NOMO-1 treated with DMSO at 0.1 percent for 48 hours (cell line): ENCODE measurements at regions not wholly inside any gene's neighbourhood (a gene's known extent, or its start where the extent isn't known, plus 50 kb on each side); places are given as distances from the start of the nearest gene placed in this dataset.
"Not testable (repeated sequence)": the region's sequence is repeated elsewhere in the genome, so short reads cannot be mapped to it uniquely, and the experiment has no call there.

ENCODE experiments used
- DNase-seq: peaks from one replicate; lab custom pipeline; 2025; ENCODE audit not compliant: unreplicated experiment; lab: John Stamatoyannopoulos, UW

DNA sequence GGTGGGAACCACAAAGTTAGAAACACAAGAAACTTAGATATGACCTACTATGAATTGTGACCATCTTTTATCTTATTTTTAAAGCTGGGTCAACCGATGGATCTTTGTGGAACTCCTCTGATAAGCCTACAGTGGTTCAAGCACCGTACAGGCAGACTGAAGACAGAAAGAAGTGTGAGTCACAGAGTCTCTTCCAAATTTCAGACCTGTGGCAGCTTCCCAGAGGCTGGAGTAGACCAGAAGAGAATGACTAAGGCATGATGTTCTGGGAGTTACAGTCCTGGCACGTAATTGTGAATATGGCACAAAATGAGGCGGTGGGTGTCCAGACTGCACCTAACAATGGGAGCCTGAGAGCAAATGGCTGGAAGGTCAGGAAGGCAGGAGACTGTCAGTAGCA lies 70.0 kb downstream of the LMO4 start:
- DNase-seq = no peak

DNA sequence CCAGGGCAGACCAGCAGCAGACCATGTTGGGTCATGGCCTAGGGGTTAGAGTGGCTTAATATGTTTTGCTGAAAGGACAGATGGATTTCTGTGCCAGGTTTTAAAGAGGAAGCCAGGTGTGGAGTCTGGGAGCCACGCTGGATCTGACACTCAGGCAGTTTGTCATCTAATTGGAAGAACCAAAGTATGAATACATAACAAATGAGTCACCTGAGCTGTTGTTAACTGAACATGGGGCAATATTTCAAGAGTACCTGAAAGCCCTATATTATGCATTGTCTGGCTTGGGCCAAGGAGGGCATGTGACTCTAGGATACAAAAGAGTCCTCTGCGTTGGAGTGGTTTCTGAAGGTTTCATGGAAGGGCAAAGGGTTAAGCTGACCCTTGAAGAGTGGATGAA lies 70.6 kb downstream of the LMO4 start:
- no peak for DNase-seq

DNA sequence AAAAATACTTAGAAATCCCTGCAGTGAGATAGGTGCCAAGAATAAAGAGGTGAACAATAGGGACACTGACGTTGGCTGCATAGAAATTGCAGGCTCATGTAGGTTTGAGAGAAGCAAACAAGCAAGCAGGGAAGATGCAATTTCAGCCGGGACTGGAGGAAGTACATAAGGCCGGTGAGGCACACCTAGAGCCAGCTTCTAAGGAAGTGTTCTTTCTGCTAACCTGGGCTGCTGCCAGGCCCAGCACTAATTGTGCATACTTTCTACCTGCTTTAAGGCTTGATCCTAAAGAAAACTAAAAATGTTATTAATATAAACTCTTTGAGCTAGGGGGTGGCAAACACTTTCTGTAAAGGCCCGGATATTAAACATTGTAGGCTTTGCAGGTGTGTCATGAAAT lies 71.0 kb downstream of the LMO4 start:
- DNase-seq = no peak

DNA sequence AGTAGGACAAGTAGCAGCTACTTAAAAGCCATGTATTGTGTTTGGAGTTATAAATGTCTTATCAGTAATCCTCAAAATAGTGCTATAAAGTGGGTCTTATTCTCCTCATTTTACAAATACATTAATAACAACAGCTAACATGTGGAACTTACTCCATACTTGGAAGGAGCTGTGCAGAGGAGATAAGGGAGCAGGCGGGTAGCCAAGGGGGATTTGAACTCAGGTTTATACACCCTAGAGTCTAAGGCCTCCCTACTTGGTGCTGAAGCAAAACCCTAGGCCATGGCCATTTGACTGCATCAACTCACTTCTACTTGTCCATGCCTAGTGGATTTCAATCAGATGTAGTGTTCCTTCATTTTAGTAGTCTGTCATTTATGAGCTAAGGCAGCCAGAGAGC lies 72.1 kb downstream of the LMO4 start:
- DNase-seq = no peak

DNA sequence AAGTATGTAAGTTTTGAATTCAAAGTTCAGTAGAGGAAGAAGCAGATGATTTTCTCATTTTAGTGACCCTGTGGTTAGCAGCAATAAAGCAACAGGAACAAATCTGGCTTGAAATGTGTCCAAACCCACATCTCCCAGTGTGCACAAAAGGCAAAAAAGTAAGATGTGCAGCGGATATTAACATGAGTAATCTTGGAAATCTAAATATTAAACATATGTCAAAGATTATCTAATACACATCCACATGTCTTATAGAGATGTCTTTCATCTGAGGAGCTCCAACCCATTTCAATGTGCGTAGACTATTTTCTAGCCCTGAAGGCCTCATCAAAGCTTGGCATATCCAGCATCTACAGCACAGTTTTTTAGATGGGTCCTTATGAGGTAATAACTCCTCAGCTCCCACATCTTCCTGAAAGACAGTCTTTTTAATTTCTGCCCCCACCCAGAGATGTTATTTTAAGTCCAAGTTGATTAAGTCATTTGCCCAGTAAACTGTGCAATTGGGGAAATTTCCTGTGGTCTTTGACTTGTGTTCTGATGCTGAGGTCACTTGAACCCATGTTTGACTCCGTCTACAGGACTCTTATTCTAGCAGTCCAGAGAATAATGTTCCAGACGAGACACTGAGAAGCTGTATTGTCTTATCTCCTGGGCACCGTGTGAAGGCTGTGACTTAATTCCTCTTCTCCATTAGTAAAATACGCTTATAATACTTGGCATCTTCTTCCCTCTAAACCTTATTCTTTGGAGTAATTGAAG lies 73.7 kb downstream of the LMO4 start:
- DNase-seq = no peak

DNA sequence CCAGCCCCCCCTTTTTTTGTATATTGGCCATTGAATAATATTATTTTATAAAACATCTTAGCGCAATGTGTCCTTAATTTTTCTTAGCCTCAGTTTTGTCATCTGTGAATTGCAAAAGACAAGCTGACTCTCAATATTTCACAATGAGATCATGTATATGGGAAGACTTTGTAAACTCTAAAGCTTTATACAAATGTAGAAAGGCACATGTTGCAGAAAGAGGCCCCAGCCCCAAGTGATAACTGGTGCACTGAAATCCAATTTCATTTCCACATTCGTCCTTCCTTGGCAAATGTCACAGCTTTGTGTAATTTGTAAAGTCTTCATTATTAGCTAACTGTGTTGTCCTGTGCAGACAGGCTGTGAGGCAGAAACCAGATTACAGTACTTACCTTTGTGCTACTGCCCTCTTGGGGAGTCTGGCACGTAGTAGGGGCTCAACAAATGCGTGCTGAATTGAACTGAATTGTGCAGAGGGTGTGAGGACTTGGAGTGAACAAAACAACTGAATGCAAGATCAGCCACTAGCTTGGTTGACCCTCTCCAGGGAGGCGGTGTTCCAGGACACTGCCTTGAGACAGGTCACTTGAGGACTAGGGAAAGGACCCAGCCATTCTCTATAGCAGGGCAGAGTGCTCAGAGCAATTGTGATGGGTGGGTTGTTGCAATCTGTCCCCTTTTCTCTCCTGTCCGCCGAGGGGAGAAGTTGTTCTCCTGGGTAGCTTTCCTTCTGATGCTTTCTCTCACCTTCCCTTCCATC lies 74.6 kb downstream of the LMO4 start:
- no peak for DNase-seq

DNA sequence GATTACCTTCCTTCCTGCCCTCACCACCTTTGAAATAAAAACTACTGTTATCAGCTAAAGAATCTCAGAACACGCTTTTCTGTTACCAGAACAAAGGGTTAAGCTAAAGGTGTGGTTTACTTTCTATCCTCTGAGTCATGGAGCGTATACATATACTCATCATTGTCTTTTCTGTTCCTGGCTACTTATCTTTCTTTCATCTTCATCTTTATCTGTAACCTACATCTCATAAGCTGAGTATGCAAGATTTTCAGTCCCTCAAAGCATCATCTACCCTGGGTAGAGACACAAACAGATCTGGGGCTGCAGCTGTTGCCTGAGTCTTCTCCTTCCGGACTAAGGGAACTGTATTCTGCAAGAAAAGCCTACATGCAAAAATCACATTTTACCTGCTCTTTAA lies 75.6 kb downstream of the LMO4 start:
- no peak for DNase-seq

DNA sequence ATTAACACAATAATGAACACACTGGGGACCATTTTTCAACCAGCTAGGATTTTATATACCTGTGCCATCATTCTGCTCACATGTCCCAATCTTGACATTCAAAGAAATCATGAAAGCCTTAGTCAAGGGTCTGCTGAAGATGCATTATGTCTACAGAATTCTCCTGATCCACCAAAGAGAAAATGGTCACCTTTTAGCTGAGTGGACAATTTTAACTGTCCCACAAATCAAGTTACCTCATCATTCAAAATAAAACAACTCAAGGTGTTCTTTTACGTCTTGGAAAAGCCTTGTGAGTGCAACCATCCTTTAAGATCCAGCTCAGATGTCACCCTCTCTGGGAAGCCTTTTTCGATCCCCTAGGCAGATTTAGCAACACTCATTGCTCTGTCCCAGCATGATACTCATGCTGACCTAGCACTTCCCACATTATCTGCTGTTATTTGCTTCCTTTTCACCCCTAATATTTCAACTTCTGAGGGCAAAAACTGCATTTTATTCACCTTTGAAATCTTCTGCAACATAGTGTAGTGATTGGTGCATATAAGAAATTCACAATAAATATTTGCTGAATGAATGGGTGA lies 80.1 kb downstream of the LMO4 start:
- DNase-seq = no peak

DNA sequence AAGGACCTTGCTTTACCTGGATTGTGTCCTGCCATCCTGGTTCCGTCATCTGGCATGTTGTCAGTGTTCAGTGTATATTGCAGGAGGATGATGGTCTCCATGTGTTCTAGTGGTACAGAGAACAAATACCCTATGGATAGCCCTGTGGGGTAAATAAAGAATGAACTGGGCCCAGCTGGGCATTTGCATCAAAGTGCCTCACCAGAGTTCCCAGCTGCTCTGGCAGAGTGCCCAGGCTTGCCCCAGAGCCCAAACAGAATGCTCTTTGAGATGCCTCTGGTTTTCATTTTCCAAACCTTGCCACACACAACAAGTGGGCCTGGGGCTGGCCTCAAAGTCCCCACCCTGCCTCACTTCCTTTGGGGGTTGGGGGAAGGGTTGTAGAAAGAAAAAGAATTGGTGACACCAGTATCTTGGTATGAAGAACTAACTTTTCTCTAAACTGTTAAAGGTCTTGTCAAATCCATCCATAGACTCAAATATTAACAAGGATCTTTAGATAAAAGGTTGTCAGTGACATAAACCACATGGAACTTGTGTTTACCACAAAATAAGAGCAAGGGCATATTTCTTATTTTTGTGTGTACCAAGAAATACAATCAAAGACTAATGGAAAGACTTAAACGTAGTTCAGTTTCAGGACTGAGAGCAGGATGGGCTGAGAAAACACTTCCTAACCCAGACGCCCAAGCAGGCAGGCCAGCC lies 82.2 kb downstream of the LMO4 start:
- no peak for DNase-seq

DNA sequence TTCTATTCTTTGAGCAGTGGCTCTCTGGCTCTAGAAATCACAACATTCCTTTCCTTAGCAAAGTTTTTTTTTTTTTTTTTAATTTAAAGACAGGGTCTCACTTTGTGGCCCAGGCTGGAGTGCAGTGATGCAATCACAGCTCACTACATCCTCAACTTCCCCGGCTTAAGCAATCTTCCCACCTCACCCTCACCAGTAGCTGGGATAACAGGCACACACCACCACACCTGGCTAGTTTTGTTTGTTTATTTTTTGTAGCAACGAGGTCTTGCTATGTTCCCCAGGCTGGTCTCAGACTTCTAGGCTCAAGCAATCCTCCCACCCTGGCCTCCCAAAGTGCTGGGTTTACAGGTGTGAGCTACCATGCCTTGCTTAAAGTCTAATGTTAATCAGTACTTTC lies 85.2 kb downstream of the LMO4 start:
- DNase-seq = not testable (repeated sequence)

DNA sequence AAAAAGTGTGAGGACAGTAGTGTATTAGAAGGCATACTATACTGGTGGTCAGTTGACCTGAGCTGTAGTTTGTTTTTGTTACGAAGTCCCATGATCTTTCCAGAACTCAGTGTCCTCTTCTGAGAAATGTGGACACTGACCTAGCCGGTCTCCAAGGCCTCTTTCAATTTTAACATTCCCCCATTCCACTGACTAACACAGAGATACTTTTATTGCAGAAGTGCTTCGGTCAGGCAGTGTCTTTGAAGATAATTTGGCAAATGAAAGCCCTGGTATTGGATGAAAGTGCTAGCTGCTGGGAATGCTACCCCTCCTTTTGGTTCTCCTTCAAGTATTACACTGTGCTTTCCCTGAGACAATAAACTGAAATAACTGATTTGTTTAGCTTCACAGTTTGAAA lies 89.4 kb downstream of the LMO4 start:
- DNase-seq = no peak

DNA sequence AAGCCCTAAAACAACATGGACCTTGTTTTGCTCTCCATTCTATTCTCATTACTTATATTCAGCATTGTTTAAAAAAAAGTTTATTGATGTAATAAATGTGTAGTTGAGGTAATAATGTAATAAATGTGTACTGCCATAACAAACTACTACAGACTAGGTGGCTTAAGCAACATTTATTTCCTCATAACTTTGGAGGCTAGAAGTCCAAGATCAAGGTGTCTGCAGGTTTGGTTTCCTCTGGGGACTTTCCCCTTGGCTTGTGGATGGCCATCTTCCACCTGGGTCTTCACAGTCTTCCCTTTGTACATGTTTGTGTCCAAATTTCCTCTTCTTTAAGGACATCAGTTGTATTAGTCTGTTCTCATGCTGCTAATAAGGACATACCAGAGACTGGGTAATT lies 93.1 kb downstream of the LMO4 start:
- DNase-seq = no peak

DNA sequence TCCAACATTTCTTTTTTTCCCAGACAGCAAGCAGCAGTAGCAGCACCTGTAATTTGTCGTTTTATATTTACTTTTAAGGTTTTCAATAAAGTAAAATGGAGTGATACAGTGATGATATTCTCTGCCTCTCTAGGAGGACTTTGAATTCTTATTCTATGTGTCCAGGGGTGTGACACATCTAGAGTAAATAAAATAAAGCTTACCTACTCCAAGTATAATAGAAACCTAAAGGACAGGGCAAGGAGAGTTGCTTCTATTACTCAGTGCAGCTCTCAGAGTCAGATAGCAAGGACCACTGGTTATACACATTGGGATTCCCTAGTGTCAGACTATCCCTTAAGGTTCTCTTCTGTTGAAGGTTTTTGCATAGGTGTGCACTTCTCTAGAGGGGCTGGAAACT lies 95.9 kb downstream of the LMO4 start:
- DNase-seq = no peak

DNA sequence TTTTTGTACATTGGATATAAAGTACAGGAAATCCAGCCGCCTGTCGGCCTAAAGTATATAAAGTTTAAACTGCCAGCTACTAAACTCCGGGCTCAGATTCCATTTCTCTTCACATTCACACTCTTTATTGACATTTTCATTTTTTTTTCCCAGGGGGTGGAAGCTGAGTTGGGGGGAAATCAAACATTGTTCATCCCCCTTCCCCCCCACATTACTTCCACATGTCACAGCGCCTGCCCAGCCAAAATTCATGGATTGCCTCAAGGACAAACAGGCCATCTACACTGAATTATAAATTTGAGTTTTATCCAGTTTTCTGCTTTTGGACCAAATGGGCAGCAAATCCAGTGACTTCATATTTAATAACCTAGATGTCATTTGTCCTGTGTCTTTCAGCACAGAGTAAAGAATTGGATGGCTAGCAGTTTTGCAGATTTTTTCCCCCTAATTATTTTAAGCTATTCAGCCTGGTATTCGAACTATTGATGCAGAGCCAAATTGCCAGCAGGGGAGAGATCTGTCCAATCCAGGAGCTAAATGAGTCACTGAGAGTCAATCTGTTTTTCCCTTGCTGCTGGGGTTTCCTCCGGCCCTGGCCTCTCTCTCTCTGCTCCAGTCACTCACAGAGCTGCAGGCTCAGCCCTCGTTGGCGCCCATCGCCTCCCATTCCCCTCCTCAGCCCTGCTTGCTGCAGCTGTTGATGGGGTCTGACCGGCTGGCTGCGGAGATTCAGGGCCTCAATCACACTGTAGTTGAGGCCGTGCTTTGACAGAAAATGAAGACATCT lies 98.0 kb downstream of the LMO4 start:
- no peak for DNase-seq

DNA sequence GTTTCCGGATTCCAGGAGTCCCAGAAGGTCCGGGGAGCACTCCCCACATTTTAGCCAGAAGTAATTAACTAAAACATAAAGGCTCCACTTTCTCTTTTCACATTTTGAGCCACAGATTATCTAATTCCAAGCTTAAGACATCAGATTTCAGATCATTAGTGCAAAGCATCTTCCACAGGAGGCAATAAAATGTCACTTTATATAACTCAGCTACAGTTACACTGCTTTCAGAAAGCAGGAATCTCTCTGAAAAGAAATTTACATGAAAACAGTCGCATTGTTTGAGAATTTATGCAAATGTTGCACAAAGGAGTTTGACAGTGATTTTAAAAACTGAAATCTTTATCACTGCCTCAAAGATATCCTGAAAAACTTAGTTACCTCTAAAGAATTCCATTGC lies 99.7 kb downstream of the LMO4 start:
- DNase-seq = no peak

DNA sequence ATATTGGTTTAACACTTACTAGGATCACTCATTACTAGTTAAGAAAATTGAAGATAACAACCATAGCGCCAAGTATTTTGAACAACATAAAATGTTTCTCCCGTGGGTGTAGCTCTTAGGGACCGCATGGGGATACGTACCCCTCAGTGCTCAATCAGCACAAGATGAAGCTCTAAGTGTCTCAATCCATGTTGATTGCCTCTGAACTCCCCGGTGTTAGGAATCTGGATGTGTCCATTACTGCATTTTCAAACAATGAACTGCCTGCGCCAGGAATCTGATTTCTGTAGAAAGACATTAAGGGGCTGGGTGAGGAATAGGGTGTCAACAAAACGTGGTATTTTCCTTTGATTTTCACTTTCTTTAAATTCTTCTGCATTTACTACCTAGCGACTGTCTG lies 100.2 kb downstream of the LMO4 start:
- no peak for DNase-seq

DNA sequence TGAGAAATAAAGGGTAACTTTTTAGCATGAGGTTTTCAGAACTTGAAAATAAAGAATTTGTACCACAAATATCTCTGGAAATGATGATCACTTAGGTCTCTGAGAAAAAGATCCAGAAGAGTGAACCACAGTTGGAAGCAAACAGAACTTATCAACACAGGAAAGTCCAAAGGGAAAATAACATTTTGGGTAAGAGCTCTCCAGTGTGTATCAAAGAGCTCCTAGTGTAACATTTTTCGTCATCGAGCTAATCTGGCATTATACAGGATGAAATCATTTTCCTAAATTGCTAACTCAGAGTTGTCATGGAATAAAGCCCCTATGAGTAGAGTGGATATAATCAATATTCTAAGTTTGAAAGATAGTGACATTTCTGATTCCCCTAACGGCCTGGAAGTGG lies 104.0 kb downstream of the LMO4 start:
- DNase-seq = no peak

DNA sequence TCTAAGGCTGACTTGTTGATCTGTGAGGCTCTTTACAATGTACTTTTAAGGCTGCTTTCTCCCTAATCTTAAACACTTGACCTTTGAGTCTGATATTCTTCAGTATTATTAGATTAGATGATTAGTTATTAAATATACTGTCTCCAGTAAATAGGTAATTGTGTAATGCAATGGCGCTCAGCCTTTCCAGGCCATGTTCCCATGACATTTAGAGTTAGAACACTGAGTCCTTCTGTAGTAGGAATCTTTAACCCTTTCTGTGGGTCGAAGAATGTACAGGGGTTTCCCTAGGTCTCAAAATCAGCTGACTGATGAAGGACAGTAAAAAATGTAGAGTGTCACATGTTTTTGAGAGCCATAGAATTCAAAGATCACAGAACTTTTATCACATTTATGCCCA lies 104.4 kb downstream of the LMO4 start:
- DNase-seq = not testable (repeated sequence)

DNA sequence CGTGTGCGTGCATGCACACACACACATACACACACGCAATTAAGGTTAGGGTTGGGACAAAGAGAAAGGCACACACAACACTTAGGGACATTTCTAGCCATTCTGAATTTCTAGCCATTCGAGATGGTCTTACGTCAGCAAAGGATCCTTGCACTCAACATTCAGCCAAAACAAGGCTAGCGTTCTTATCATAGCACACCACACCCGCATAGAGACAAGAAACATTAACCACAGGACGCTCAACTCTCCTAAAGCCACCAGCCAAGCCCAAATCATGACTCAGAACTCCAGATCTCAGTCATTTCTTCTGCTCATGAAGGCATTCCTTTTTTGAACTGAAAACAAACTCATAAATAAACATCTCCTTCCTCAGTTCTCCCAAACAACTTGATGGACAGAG lies 106.8 kb downstream of the LMO4 start:
- DNase-seq = no peak

DNA sequence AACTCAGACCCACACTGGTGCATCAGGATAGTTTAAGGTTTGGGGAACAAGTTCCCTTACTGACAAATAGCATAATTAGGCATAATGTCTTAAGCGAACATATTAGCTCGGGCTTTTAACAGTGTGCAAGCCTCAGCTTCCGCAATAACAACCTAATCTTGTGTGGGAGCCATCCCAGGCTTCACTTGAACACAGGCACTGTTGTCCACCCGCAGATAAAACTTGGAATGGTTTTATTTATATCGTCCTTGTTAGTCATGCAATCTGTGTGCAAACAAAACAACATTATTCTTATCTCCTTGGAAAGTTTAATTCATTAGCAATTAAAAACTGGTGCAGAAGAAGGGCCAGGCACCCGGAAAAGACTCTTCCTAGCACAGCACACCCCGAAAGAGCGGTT lies 107.4 kb downstream of the LMO4 start:
- not testable (repeated sequence) for DNase-seq

DNA sequence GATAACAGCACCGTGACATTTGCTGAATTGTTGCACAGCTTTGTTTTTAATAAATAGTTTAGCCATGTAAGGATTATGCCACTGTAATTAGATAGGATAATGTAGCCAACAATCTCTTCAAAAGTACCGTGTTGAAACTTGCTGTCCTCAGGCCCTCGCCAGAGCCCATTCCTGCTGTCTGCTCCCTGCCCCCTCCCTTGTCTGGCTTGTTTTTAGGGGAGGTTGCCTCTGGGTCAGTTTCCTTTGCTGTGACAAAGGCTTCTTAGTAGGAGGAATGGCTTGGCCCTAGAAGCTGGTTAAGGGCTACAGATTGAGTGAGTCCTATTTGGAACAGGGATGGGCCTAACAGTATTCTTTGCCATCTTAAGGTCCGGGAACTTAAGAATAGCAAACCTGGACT lies 107.9 kb downstream of the LMO4 start:
- no peak for DNase-seq
